ENCODE measurements at regions not wholly inside any gene's neighbourhood (a gene's known extent, or its start where the extent isn't known, plus 50 kb on each side); places are given as distances from the start of the nearest gene placed in this dataset.

- Histone ChIP-seq H3K36me3 (ENCODE audit: insufficient read depth, low read length) (no peaks in the 10 kb centered on the region), H3K27ac (no peak overlapping the region), H3K9me3 (ENCODE audit: low read depth, low read length) (no peaks in the 10 kb centered on the region), H3K4me3 (no peak overlapping the region), H3K9ac (ENCODE audit: insufficient read length) (no peak overlapping the region)
- TF ChIP-seq EZH2 (IDR thresholded peaks at IDR 0.05): no peak
- no peak for TF ChIP-seq FOXP2 (optimal IDR thresholded peaks at IDR 0.05; ENCODE audit: control extremely low read depth, extremely low read length, insufficient read depth)
- no peak for TF ChIP-seq POLR2AphosphoS5 (IDR thresholded peaks at IDR 0.05; ENCODE audit: borderline replicate concordance, low read depth, low read length)
- DNase-seq (ENCODE audit: low read depth, low spot score): no peak
These were observed 104.8 kb downstream of the RGS2 start for GRCh38 chr1:192913683-192914082.

GRCh38 chr1:192914092-192914491 is 105.3 kb downstream of the RGS2 start:
- TF ChIP-seq FOXP2 (optimal IDR thresholded peaks at IDR 0.05; ENCODE audit: control extremely low read depth, extremely low read length, insufficient read depth) (no peak), POLR2AphosphoS5 (IDR thresholded peaks at IDR 0.05; ENCODE audit: borderline replicate concordance, low read depth, low read length) (no peak), EZH2 (IDR thresholded peaks at IDR 0.05) (no peak)
- Histone ChIP-seq H3K9ac (ENCODE audit: insufficient read length) (no peak overlapping the region), H3K36me3 (ENCODE audit: insufficient read depth, low read length) (no peaks in the 10 kb centered on the region), H3K4me3 (no peak overlapping the region), H3K27ac (no peak overlapping the region), H3K9me3 (ENCODE audit: low read depth, low read length) (no peaks in the 10 kb centered on the region)
- no peak for DNase-seq (ENCODE audit: low read depth, low spot score)

GRCh38 chr1:192914696-192915095 is 105.9 kb downstream of the RGS2 start:
- Histone ChIP-seq H3K9me3 (ENCODE audit: low read depth, low read length) (no peaks in the 10 kb centered on the region), H3K4me3 (no peak overlapping the region), H3K36me3 (ENCODE audit: insufficient read depth, low read length) (no peaks in the 10 kb centered on the region), H3K27ac (no peak overlapping the region), H3K9ac (ENCODE audit: insufficient read length) (no peak overlapping the region)
- no peak for TF ChIP-seq FOXP2 (optimal IDR thresholded peaks at IDR 0.05; ENCODE audit: control extremely low read depth, extremely low read length, insufficient read depth)
- no peak for TF ChIP-seq EZH2 (IDR thresholded peaks at IDR 0.05)
- TF ChIP-seq POLR2AphosphoS5 (IDR thresholded peaks at IDR 0.05; ENCODE audit: borderline replicate concordance, low read depth, low read length): no peak
- no peak for DNase-seq (ENCODE audit: low read depth, low spot score)

GRCh38 chr1:192916021-192916420 is 107.2 kb downstream of the RGS2 start:
- no peak overlapping the region for H3K4me3 ChIP-seq
- no peak for DNase-seq (ENCODE audit: low read depth, low spot score)
- TF ChIP-seq POLR2AphosphoS5 (IDR thresholded peaks at IDR 0.05; ENCODE audit: borderline replicate concordance, low read depth, low read length): no peak
- no peak for TF ChIP-seq FOXP2 (optimal IDR thresholded peaks at IDR 0.05; ENCODE audit: control extremely low read depth, extremely low read length, insufficient read depth)
- no peak for TF ChIP-seq EZH2 (IDR thresholded peaks at IDR 0.05)
- no peaks in the 10 kb centered on the region for H3K36me3 ChIP-seq (ENCODE audit: insufficient read depth, low read length)
- no peak overlapping the region for H3K9ac ChIP-seq (ENCODE audit: insufficient read length)
- H3K9me3 ChIP-seq (ENCODE audit: low read depth, low read length): no peaks in the 10 kb centered on the region
- no peak overlapping the region for H3K27ac ChIP-seq

GRCh38 chr1:192918259-192918658 is 109.4 kb downstream of the RGS2 start:
- no peak overlapping the region for H3K27ac ChIP-seq
- no peaks in the 10 kb centered on the region for H3K9me3 ChIP-seq (ENCODE audit: low read depth, low read length)
- TF ChIP-seq FOXP2 (optimal IDR thresholded peaks at IDR 0.05; ENCODE audit: control extremely low read depth, extremely low read length, insufficient read depth): no peak
- no peak for TF ChIP-seq POLR2AphosphoS5 (IDR thresholded peaks at IDR 0.05; ENCODE audit: borderline replicate concordance, low read depth, low read length)
- TF ChIP-seq EZH2 (IDR thresholded peaks at IDR 0.05): no peak
- H3K9ac ChIP-seq (ENCODE audit: insufficient read length): no peak overlapping the region
- no peak overlapping the region for H3K4me3 ChIP-seq
- DNase-seq (ENCODE audit: low read depth, low spot score): no peak
- H3K36me3 ChIP-seq (ENCODE audit: insufficient read depth, low read length): no peaks in the 10 kb centered on the region

- no peak for TF ChIP-seq POLR2AphosphoS5 (IDR thresholded peaks at IDR 0.05; ENCODE audit: borderline replicate concordance, low read depth, low read length)
- TF ChIP-seq FOXP2 (optimal IDR thresholded peaks at IDR 0.05; ENCODE audit: control extremely low read depth, extremely low read length, insufficient read depth): no peak
- no peak for TF ChIP-seq EZH2 (IDR thresholded peaks at IDR 0.05)
- H3K9me3 ChIP-seq (ENCODE audit: low read depth, low read length): no peaks in the 10 kb centered on the region
- DNase-seq (ENCODE audit: low read depth, low spot score): no peak
- no peaks in the 10 kb centered on the region for H3K36me3 ChIP-seq (ENCODE audit: insufficient read depth, low read length)
- H3K4me3 ChIP-seq: no peak overlapping the region
- no peak overlapping the region for H3K9ac ChIP-seq (ENCODE audit: insufficient read length)
- no peak overlapping the region for H3K27ac ChIP-seq
These were observed 111.6 kb downstream of the RGS2 start for GRCh38 chr1:192920412-192920811.

- no peaks in the 10 kb centered on the region for H3K9me3 ChIP-seq (ENCODE audit: low read depth, low read length)
- no peaks in the 10 kb centered on the region for H3K36me3 ChIP-seq (ENCODE audit: insufficient read depth, low read length)
- no peak for TF ChIP-seq POLR2AphosphoS5 (IDR thresholded peaks at IDR 0.05; ENCODE audit: borderline replicate concordance, low read depth, low read length)
- no peak for TF ChIP-seq FOXP2 (optimal IDR thresholded peaks at IDR 0.05; ENCODE audit: control extremely low read depth, extremely low read length, insufficient read depth)
- H3K27ac ChIP-seq: no peak overlapping the region
- no peak overlapping the region for H3K9ac ChIP-seq (ENCODE audit: insufficient read length)
- DNase-seq (ENCODE audit: low read depth, low spot score): no peak
- no peak overlapping the region for H3K4me3 ChIP-seq
These were observed 116.8 kb downstream of the RGS2 start for GRCh38 chr1:192925609-192926008.

- no peak overlapping the region for H3K27ac ChIP-seq
- TF ChIP-seq FOXP2 (optimal IDR thresholded peaks at IDR 0.05; ENCODE audit: control extremely low read depth, extremely low read length, insufficient read depth) (no peak), EZH2 (IDR thresholded peaks at IDR 0.05) (no peak), POLR2AphosphoS5 (IDR thresholded peaks at IDR 0.05; ENCODE audit: borderline replicate concordance, low read depth, low read length) (no peak)
- no peak overlapping the region for H3K9ac ChIP-seq (ENCODE audit: insufficient read length)
- no peaks in the 10 kb centered on the region for H3K9me3 ChIP-seq (ENCODE audit: low read depth, low read length)
- no peak overlapping the region for H3K4me3 ChIP-seq
- no peak for DNase-seq (ENCODE audit: low read depth, low spot score)
- H3K36me3 ChIP-seq (ENCODE audit: insufficient read depth, low read length): no peaks in the 10 kb centered on the region
These were observed 117.9 kb downstream of the RGS2 start for GRCh38 chr1:192926736-192927135.

- no peaks in the 10 kb centered on the region for H3K9me3 ChIP-seq (ENCODE audit: low read depth, low read length)
- DNase-seq (ENCODE audit: low read depth, low spot score): no peak
- no peak overlapping the region for H3K27ac ChIP-seq
- no peaks in the 10 kb centered on the region for H3K36me3 ChIP-seq (ENCODE audit: insufficient read depth, low read length)
- TF ChIP-seq FOXP2 (optimal IDR thresholded peaks at IDR 0.05; ENCODE audit: control extremely low read depth, extremely low read length, insufficient read depth) (no peak), POLR2AphosphoS5 (IDR thresholded peaks at IDR 0.05; ENCODE audit: borderline replicate concordance, low read depth, low read length) (no peak), EZH2 (IDR thresholded peaks at IDR 0.05) (no peak)
- H3K9ac ChIP-seq (ENCODE audit: insufficient read length): no peak overlapping the region
- H3K4me3 ChIP-seq: no peak overlapping the region
These were observed 118.7 kb downstream of the RGS2 start for GRCh38 chr1:192927496-192927895.

Measured in SK-N-MC (cell line).